Heart left ventricle (tissue), 13 donors: ENCODE measurements at regions not wholly inside any gene's neighbourhood (a gene's known extent, or its start where the extent isn't known, plus 50 kb on each side); places are given as distances from the start of the nearest gene placed in this dataset.

ENCODE experiments used
- POLR2A ChIP-seq, 2 donors: fragments of 450-650 bp; IDR thresholded peaks; one replicate each; pipeline ENCODE4 v1.6.1; 2017; ENCODE audit warnings: antibody characterized with exemption in 2 of 2, mild to moderate bottlenecking in 2 of 2, moderate library complexity in 2 of 2
- TF ChIP-seq, protein P1 (sequence below), 12 donors: fragments of 200-600 bp; sonication (generic) in 4 of 12; IDR thresholded peaks; one replicate each; pipeline versions ENCODE4 v1.5.0 to v1.8.0; 2018 to 2022; ENCODE audit warnings: antibody characterized with exemption in 12 of 12, mild to moderate bottlenecking in 5 of 12
- donor health status: ischemic (EF 13 %, LVEDD 7.1; RV severe dilation, severe dysfunction).
- donor health status: DM: no; HTN: yes; CAD: no.
- donor health status: DM: no; HTN: no; CAD: no.
- donor health status: ischemic (EF 25% LVEDD 6.9; RV normal size, moderate dysfunction).
- donor health status: ischemic (EF 25% LVEDD 5.7; RV mildly dilated, moderate dysfunction).
- donor health status: ischemic (EF 35%, LVEDD 5.7; RV mildly dilated, moderate dysfunction).
- donor health status: nonischemic (EF 11% LVEDD 7.7; RV severe dilation, severe dysfunction).
- donor health status: DM: yes; HTN: yes; CAD: no.
- donor health status: PGD.
- donor health status: ischemic (EF 29% LVEDD 5.4; RV normal size, mild dysfunction).
- donor health status: nonischemic (EF 23%, LVEDD 6.1; RV moderate dilation, normal function).

DNA sequence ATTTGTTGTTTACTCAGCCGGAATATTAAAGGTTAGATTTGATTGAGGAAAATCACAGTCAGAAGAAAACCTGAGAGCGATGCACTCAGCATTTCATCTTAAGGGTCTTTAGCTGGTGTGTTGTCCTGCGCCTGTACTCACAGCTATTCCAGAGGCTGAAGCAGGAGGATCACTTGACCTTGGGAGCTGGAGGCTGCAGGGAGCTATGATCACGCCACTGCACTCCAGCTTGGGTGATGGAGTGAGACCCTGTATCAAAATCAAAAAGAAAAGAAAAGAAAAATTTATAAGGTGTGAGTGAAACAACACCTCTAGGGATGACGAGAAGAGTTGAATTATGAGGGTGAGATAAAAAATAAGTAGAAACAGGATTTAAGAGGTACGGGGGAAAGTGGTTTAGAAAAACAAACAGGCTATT is 165.0 kb downstream of the TRIM27 start:
- TF ChIP-seq, protein P1, sequence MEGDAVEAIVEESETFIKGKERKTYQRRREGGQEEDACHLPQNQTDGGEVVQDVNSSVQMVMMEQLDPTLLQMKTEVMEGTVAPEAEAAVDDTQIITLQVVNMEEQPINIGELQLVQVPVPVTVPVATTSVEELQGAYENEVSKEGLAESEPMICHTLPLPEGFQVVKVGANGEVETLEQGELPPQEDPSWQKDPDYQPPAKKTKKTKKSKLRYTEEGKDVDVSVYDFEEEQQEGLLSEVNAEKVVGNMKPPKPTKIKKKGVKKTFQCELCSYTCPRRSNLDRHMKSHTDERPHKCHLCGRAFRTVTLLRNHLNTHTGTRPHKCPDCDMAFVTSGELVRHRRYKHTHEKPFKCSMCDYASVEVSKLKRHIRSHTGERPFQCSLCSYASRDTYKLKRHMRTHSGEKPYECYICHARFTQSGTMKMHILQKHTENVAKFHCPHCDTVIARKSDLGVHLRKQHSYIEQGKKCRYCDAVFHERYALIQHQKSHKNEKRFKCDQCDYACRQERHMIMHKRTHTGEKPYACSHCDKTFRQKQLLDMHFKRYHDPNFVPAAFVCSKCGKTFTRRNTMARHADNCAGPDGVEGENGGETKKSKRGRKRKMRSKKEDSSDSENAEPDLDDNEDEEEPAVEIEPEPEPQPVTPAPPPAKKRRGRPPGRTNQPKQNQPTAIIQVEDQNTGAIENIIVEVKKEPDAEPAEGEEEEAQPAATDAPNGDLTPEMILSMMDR (IDR thresholded peaks at IDR 0.05): no peak
- no peak for TF ChIP-seq POLR2A (IDR thresholded peaks at IDR 0.05)
